ENCODE measurements at regions not wholly inside any gene's neighbourhood (a gene's known extent, or its start where the extent isn't known, plus 50 kb on each side); places are given as distances from the start of the nearest gene placed in this dataset.

DNA sequence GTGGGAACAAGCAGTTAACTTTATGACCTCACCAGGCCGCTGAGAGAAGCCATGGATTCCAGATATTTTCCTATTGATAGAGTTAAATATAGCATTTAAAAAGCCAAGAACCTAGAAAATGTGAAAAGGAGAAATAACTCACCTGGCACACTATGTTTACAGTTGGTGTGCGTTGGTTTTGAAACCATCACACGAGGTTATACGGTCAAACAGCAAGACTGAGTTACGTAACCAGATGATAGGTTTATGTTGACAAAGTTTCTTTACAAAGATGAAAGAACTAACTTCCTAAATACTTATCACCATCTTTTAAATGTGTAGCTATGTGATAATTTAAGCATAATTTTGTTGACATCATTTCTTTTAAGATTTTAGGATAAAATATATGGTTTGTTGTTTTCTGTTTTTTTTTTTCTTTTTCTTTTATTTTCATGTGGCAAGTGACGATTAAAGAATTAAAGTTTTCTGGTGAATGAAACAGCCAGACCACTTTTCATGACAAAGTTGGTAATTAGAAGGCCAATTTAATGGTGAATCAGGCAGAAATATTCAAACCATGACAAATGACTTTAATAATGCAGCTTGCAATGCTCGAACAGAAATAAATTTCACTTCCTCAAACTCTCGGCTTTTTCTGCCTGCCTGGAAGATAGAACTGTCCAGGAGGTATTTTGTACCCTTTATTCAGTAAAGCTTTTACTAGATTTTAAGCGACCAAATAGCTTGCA is 339.1 kb upstream of the OBI1 start:
- DNase-seq (ENCODE audit: low read depth) = no peak
- TF ChIP-seq, protein P1, sequence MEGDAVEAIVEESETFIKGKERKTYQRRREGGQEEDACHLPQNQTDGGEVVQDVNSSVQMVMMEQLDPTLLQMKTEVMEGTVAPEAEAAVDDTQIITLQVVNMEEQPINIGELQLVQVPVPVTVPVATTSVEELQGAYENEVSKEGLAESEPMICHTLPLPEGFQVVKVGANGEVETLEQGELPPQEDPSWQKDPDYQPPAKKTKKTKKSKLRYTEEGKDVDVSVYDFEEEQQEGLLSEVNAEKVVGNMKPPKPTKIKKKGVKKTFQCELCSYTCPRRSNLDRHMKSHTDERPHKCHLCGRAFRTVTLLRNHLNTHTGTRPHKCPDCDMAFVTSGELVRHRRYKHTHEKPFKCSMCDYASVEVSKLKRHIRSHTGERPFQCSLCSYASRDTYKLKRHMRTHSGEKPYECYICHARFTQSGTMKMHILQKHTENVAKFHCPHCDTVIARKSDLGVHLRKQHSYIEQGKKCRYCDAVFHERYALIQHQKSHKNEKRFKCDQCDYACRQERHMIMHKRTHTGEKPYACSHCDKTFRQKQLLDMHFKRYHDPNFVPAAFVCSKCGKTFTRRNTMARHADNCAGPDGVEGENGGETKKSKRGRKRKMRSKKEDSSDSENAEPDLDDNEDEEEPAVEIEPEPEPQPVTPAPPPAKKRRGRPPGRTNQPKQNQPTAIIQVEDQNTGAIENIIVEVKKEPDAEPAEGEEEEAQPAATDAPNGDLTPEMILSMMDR (conservative IDR thresholded peaks at IDR 0.05; ENCODE audit: low read depth, low read length) = no peak
- H3K4me3 ChIP-seq (ENCODE audit: low read length) = no peak overlapping the region

DNA sequence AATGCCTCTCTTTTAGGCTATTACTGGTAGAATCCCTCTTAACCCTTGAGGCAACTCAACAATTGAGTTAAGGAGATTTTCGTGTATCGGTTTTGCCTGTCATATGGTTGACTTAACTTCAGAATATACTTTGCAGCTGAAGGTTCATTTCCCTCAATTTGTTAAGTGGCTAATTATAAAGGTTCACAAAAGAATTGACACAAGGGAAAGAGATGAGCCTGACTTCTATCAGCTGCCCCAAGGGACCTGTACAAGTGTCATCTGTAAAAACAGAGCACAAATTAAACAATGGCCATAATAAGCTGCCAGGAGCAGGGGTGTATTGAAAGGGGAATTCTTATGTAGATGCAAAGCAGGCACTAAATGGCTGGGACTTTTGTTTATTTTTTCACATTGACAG is 334.8 kb upstream of the OBI1 start:
- DNase-seq (ENCODE audit: low read depth) = no peak
- TF ChIP-seq, protein P1 (conservative IDR thresholded peaks at IDR 0.05; ENCODE audit: low read depth, low read length) = no peak
- no peak overlapping the region for H3K4me3 ChIP-seq (ENCODE audit: low read length)

DNA sequence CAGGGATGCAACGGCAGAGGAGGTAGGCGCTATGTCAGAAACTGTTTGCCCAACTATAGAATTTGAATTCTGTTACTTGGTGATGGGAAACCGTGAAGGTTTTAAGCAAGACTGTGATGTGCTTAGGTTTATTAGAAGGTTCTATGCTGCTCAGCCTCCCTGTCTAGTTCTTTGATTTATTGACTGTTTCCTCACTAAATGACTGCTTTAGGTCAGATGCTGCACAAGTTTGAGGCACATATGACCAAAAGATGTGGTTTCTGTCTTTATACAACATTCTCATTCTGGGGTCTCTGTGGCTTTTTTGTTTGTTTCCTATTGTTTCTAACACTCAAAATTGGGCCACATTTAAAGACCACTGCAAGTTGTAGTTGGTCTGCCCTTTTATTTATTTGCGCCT is 323.0 kb upstream of the OBI1 start:
- DNase-seq (ENCODE audit: low read depth) = no peak
- TF ChIP-seq, protein P1 (conservative IDR thresholded peaks at IDR 0.05; ENCODE audit: low read depth, low read length) = no peak
- no peak overlapping the region for H3K4me3 ChIP-seq (ENCODE audit: low read length)

DNA sequence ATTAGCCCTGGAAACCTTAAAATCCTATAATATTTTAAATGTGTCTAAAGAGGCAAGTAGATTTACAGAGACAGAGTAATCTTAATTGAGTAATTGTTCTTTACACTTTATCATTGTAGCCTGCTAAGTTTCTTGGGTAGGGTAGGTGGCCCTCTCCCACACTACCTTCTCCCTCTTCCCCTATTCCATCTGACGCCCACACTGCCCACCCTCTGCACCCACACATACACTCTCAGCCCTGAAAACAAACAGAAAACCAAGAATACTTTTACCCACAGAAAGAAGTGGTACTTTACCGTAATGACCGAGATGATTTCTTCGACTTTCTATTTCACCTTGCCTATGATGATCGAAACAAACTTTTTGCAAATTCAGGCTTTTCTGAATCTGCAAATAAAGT is 320.4 kb upstream of the OBI1 start:
- TF ChIP-seq, protein P1 (conservative IDR thresholded peaks at IDR 0.05; ENCODE audit: low read depth, low read length) = no peak
- H3K4me3 ChIP-seq (ENCODE audit: low read length) = no peak overlapping the region
- no peak for DNase-seq (ENCODE audit: low read depth)

DNA sequence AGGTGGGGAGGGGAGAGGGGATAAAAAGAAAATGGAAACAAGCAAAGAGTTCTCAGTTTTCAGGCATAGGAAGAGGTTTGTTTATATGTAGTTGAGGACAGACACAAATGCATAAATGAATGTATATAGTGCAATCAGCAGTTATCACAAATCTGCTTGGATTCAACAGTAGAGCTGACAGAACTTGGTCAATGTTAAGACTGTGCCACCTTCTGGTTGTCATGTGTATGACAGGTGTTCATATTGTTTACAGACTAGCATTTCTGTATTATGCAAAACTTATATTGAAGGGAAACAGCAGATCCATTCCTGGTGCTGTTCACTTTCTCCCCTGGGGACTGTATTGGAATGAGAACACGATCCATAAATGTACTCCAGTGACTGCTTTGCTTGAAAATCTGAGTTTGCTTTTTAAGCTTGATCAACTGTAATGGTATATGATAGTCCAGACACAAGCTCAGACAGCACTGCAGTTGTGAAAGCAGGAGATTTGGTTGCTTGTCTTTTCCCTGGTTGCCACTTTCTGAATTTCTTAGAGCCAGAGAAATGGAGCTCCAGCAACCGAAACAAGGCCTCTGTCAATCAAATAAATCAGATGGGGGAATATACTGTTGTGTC is 319.5 kb upstream of the OBI1 start:
- peak; percentile 19 for DNase-seq (ENCODE audit: low read depth)
- TF ChIP-seq, protein P1 (conservative IDR thresholded peaks at IDR 0.05; ENCODE audit: low read depth, low read length) = peak; percentile 73
- H3K4me3 ChIP-seq (ENCODE audit: low read length) = no peak overlapping the region

DNA sequence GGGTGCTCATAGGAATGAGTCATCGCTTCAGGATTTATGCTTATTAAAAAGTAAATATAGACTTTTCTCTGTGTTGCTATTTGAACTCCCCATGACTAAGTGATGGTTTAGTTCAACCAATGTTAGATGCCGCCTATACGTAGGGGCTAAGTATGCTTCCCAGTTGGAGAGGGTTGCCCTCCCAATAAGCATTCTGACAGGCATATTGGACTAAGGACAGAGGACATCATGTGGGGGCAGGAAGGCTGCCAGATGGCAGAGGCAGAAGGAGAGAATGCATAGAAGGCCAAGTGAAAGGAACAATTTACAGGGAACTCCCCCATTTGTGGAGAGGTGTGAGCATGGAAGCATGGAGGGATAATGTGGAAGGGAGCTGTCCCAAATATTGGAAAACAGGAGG is 318.4 kb upstream of the OBI1 start:
- no peak for DNase-seq (ENCODE audit: low read depth)
- TF ChIP-seq, protein P1 (conservative IDR thresholded peaks at IDR 0.05; ENCODE audit: low read depth, low read length) = no peak
- H3K4me3 ChIP-seq (ENCODE audit: low read length) = no peak overlapping the region

DNA sequence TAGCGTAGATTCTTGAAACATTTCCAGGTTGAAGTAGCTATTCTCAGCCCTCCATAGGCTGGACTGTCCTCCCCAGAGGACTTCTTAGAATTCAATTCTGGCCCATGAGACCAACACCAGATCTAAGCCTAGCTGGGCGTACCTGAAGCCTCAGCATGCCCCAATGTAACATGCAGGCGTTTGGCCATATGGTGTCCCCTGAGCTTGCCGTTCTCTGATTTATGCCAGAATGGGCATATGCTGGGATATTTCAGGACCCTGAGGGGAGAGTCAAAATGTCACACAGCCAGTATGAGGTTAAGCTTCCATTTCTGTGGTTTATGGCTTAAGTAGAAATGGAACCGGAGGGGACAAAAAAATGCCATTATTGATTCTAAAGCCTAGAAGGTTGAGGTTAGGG is 317.7 kb upstream of the OBI1 start:
- no peak for DNase-seq (ENCODE audit: low read depth)
- TF ChIP-seq, protein P1 (conservative IDR thresholded peaks at IDR 0.05; ENCODE audit: low read depth, low read length) = no peak
- H3K4me3 ChIP-seq (ENCODE audit: low read length) = no peak overlapping the region

Data from retinal pigment epithelial cell (primary cell).